SU-DHL-6 (cell line): ENCODE measurements at regions not wholly inside any gene's neighbourhood (a gene's known extent, or its start where the extent isn't known, plus 50 kb on each side); places are given as distances from the start of the nearest gene placed in this dataset.

ENCODE experiments used
- H2AFZ ChIP-seq: fragments of 200-600 bp; sonication (generic); 2 replicates; pipeline ENCODE4 v1.6.1; 2014; ENCODE audit warnings: low read depth, mild to moderate bottlenecking, moderate library complexity, mixed read lengths, antibody characterized with exemption, low read length; ENCODE audit not compliant: severe bottlenecking
- H3F3A ChIP-seq: fragments of 200-600 bp; shearing (Covaris generic); 2 replicates; pipeline ENCODE4 v1.6.0; 2016; ENCODE audit warnings: antibody characterized with exemption, mild to moderate bottlenecking; ENCODE audit not compliant: insufficient read depth
- H3K27ac ChIP-seq: fragments of 200-600 bp; sonication (generic); 2 replicates; pipeline ENCODE4 v1.5.1; 2016; ENCODE audit warnings: low read depth, mild to moderate bottlenecking, low read length, moderate library complexity, mixed read lengths
- H3K27me3 ChIP-seq: fragments of 200-600 bp; sonication (generic), shearing (Covaris generic); 2 replicates; pipeline ENCODE4 v1.6.0; 2014; ENCODE audit warnings: mild to moderate bottlenecking, low read length
- H3K36me3 ChIP-seq: fragments of 200-600 bp; sonication (generic); 2 replicates; pipeline ENCODE4 v1.6.1; 2014; ENCODE audit warnings: mild to moderate bottlenecking, low read length, mixed read lengths
- H3K4me2 ChIP-seq: fragments of 300-600, 200-600 bp; shearing (Covaris generic), sonication (generic); 2 replicates; pipeline ENCODE4 v1.6.0; 2014; ENCODE audit warnings: low read length, low read depth, mild to moderate bottlenecking; ENCODE audit not compliant: poor library complexity, severe bottlenecking
- H3K4me3 ChIP-seq: fragments of 200-600 bp; sonication (generic); 2 replicates; pipeline ENCODE4 v1.5.1; 2014; ENCODE audit warnings: antibody characterized with exemption, low read length, mild to moderate bottlenecking, mixed read lengths; ENCODE audit not compliant: insufficient read depth, poor library complexity, severe bottlenecking
- H3K79me2 ChIP-seq: fragments of 200-600 bp; sonication (generic); 2 replicates; pipeline ENCODE4 v1.6.1; 2014; ENCODE audit warnings: mild to moderate bottlenecking, low read length, moderate library complexity; ENCODE audit not compliant: insufficient read depth
- H3K9ac ChIP-seq: fragments of 200-600 bp; sonication (generic); 2 replicates; pipeline ENCODE4 v1.7.0; 2014; ENCODE audit warnings: mild to moderate bottlenecking, low read length
- H3K9me2 ChIP-seq: fragments of 200-600 bp; sonication (generic); replicated peaks from 2 replicates; pipeline ENCODE4 v1.6.1; 2014; ENCODE audit warnings: low read length; ENCODE audit not compliant: insufficient read depth
- H3K9me3 ChIP-seq: fragments of 200-600 bp; sonication (generic); 2 replicates; pipeline ENCODE4 v1.6.1; 2014; ENCODE audit warnings: low read length, mixed read lengths; ENCODE audit not compliant: insufficient read depth
- H4K20me1 ChIP-seq: fragments of 200-600 bp; sonication (generic); 2 replicates; pipeline ENCODE4 v1.6.1; 2014; ENCODE audit warnings: low read depth, mild to moderate bottlenecking, antibody characterized with exemption, low read length, moderate library complexity, mixed read lengths
- CTCF ChIP-seq: fragments of 200-600 bp; sonication (generic); IDR thresholded peaks from one replicate; pipeline ENCODE4 v1.5.1; 2017; ENCODE audit warnings: antibody characterized with exemption, mild to moderate bottlenecking, low read length, moderate library complexity; ENCODE audit not compliant: insufficient read depth, poor library complexity, severe bottlenecking
- EZH2phosphoT487 ChIP-seq: fragments of 200-600 bp; sonication (generic), shearing (Covaris generic); conservative IDR thresholded peaks from 2 replicates; pipeline ENCODE4 v1.6.1; 2018; ENCODE audit warnings: mild to moderate bottlenecking, antibody characterized with exemption, low read length, moderate library complexity, mixed read lengths

GRCh38 chr3:43863966-43864933, 173.5 kb downstream of the ABHD5 start:
- no peak for TF ChIP-seq EZH2phosphoT487
- no peak for TF ChIP-seq CTCF
- no peaks in the 10 kb centered on the region for H3F3A ChIP-seq

GRCh38 chr3:43865351-43865750, 174.6 kb downstream of the ABHD5 start:
- Histone ChIP-seq H3F3A (no peaks in the 10 kb centered on the region), H3K4me3 (no peak overlapping the region), H2AFZ (no peak overlapping the region), H3K9ac (no peak overlapping the region), H3K9me2 (no peaks in the 10 kb centered on the region), H3K27me3 (no peaks in the 10 kb centered on the region), H3K36me3 (no peaks in the 10 kb centered on the region), H3K9me3 (no peaks in the 10 kb centered on the region), H3K79me2 (no peaks in the 10 kb centered on the region), H4K20me1 (no peaks in the 10 kb centered on the region), H3K4me2 (no peak overlapping the region), H3K27ac (no peak overlapping the region)
- no peak for TF ChIP-seq EZH2phosphoT487
- no peak for TF ChIP-seq CTCF

More at GRCh38 chr3:43863966-43864933, 173.5 kb downstream of the ABHD5 start:
- H3K27ac ChIP-seq = no peak overlapping the region
- no peaks in the 10 kb centered on the region for H3K9me3 ChIP-seq
- no peaks in the 10 kb centered on the region for H4K20me1 ChIP-seq
- no peaks in the 10 kb centered on the region for H3K9me2 ChIP-seq
- no peak overlapping the region for H2AFZ ChIP-seq
- H3K36me3 ChIP-seq = no peaks in the 10 kb centered on the region
- H3K4me2 ChIP-seq = no peak overlapping the region
- H3K27me3 ChIP-seq = no peaks in the 10 kb centered on the region
- no peak overlapping the region for H3K4me3 ChIP-seq
- H3K9ac ChIP-seq = no peak overlapping the region
- H3K79me2 ChIP-seq = no peaks in the 10 kb centered on the region

- Histone ChIP-seq H3K36me3 (no peaks in the 10 kb centered on the region), H3K9me3 (no peaks in the 10 kb centered on the region), H3K27me3 (no peaks in the 10 kb centered on the region), H3K79me2 (no peaks in the 10 kb centered on the region), H4K20me1 (no peaks in the 10 kb centered on the region), H3F3A (no peaks in the 10 kb centered on the region), H2AFZ (no peak overlapping the region), H3K4me3 (no peak overlapping the region), H3K9me2 (no peaks in the 10 kb centered on the region), H3K27ac (no peak overlapping the region), H3K4me2 (no peak overlapping the region), H3K9ac (no peak overlapping the region)
- no peak for TF ChIP-seq EZH2phosphoT487
- TF ChIP-seq CTCF = no peak
Observed at GRCh38 chr3:43865887-43866528, 175.3 kb downstream of the ABHD5 start.
